ENCODE measurements at regions not wholly inside any gene's neighbourhood (a gene's known extent, or its start where the extent isn't known, plus 50 kb on each side); places are given as distances from the start of the nearest gene placed in this dataset.
A peak's percentile ranks its signal among the peaks of the same experiment; 100 is the strongest.

GRCh38 chr12:88897723-88898122 lies 317.5 kb upstream of the KITLG start (continued):
- TF ChIP-seq EP300 (conservative IDR thresholded peaks at IDR 0.05; ENCODE audit: poor library complexity, severe bottlenecking) = peak; percentile 60
- no peak for TF ChIP-seq EZH2 (IDR thresholded peaks at IDR 0.05; ENCODE audit: borderline replicate concordance, insufficient read depth, low read length, poor library complexity, severe bottlenecking)

GRCh38 chr12:88896958-88897357 lies 316.7 kb upstream of the KITLG start:
- no peaks in the 10 kb centered on the region for H3K9me3 ChIP-seq (ENCODE audit: low read length)
- H3K36me3 ChIP-seq (ENCODE audit: insufficient read depth, low read length) = no peaks in the 10 kb centered on the region
- no peaks in the 10 kb centered on the region for H3K27me3 ChIP-seq (ENCODE audit: insufficient read depth, low read depth, low read length)
- H3K4me3 ChIP-seq (ENCODE audit: low read length) = no peak overlapping the region
- TF ChIP-seq TAF1 (IDR thresholded peaks at IDR 0.05; ENCODE audit: low read depth) (no peak), CTCF (IDR thresholded peaks at IDR 0.05; ENCODE audit: poor library complexity, severe bottlenecking) (no peak), SMC3 (conservative IDR thresholded peaks at IDR 0.05; ENCODE audit: poor library complexity) (no peak), REST (IDR thresholded peaks at IDR 0.05; ENCODE audit: borderline replicate concordance) (no peak), EZH2 (IDR thresholded peaks at IDR 0.05; ENCODE audit: borderline replicate concordance, insufficient read depth, low read length, poor library complexity, severe bottlenecking) (no peak), MXI1 (conservative IDR thresholded peaks at IDR 0.05; ENCODE audit: poor library complexity, severe bottlenecking) (no peak), EP300 (conservative IDR thresholded peaks at IDR 0.05; ENCODE audit: poor library complexity, severe bottlenecking) (no peak), POLR2AphosphoS5 (IDR thresholded peaks at IDR 0.05) (no peak), RAD21 (conservative IDR thresholded peaks at IDR 0.05) (no peak)
- no peak overlapping the region for H3K4me2 ChIP-seq (ENCODE audit: low read length)
- no peaks in the 10 kb centered on the region for H3F3A ChIP-seq (ENCODE audit: insufficient read depth, low read length, poor library complexity, severe bottlenecking)
- H3K79me2 ChIP-seq (replicated peaks; ENCODE audit: insufficient read depth, low read length) = no peaks in the 10 kb centered on the region
- no peak overlapping the region for H3K27ac ChIP-seq (ENCODE audit: low read length)
- H2AFZ ChIP-seq (ENCODE audit: low read depth, low read length) = no peak overlapping the region
- H3K9me2 ChIP-seq (ENCODE audit: insufficient read depth, low read length) = no peaks in the 10 kb centered on the region
- H4K20me1 ChIP-seq (ENCODE audit: insufficient read depth) = no peaks in the 10 kb centered on the region
- no peak overlapping the region for H3K9ac ChIP-seq (ENCODE audit: low read length)

- H3K79me2 ChIP-seq (replicated peaks; ENCODE audit: insufficient read depth, low read length) = no peaks in the 10 kb centered on the region
- H3F3A ChIP-seq (ENCODE audit: insufficient read depth, low read length, poor library complexity, severe bottlenecking) = no peaks in the 10 kb centered on the region
- H3K9me3 ChIP-seq (ENCODE audit: low read length) = no peaks in the 10 kb centered on the region
- no peak overlapping the region for H3K4me2 ChIP-seq (ENCODE audit: low read length)
- H3K4me3 ChIP-seq (ENCODE audit: low read length) = no peak overlapping the region
- H2AFZ ChIP-seq (ENCODE audit: low read depth, low read length) = no peak overlapping the region
- H3K9ac ChIP-seq (ENCODE audit: low read length) = no peak overlapping the region
- no peaks in the 10 kb centered on the region for H4K20me1 ChIP-seq (ENCODE audit: insufficient read depth)
- H3K9me2 ChIP-seq (ENCODE audit: insufficient read depth, low read length) = no peaks in the 10 kb centered on the region
- no peak overlapping the region for H3K27ac ChIP-seq (ENCODE audit: low read length)
- no peaks in the 10 kb centered on the region for H3K27me3 ChIP-seq (ENCODE audit: insufficient read depth, low read depth, low read length)
- H3K36me3 ChIP-seq (ENCODE audit: insufficient read depth, low read length) = no peaks in the 10 kb centered on the region
- no peak for TF ChIP-seq EP300 (conservative IDR thresholded peaks at IDR 0.05; ENCODE audit: poor library complexity, severe bottlenecking)
- no peak for TF ChIP-seq RAD21 (conservative IDR thresholded peaks at IDR 0.05)
- TF ChIP-seq CTCF (IDR thresholded peaks at IDR 0.05; ENCODE audit: poor library complexity, severe bottlenecking) = no peak
- TF ChIP-seq SMC3 (conservative IDR thresholded peaks at IDR 0.05; ENCODE audit: poor library complexity) = no peak
- no peak for TF ChIP-seq EZH2 (IDR thresholded peaks at IDR 0.05; ENCODE audit: borderline replicate concordance, insufficient read depth, low read length, poor library complexity, severe bottlenecking)
- no peak for TF ChIP-seq TAF1 (IDR thresholded peaks at IDR 0.05; ENCODE audit: low read depth)
- TF ChIP-seq REST (IDR thresholded peaks at IDR 0.05; ENCODE audit: borderline replicate concordance) = no peak
- TF ChIP-seq MXI1 (conservative IDR thresholded peaks at IDR 0.05; ENCODE audit: poor library complexity, severe bottlenecking) = no peak
- no peak for TF ChIP-seq POLR2AphosphoS5 (IDR thresholded peaks at IDR 0.05)
Observed at GRCh38 chr12:88895634-88896033, 315.4 kb upstream of the KITLG start.
